ENCODE measurements at regions not wholly inside any gene's neighbourhood (a gene's known extent, or its start where the extent isn't known, plus 50 kb on each side); places are given as distances from the start of the nearest gene placed in this dataset.

- no peak for TF ChIP-seq CTCF (IDR thresholded peaks at IDR 0.05; ENCODE audit: insufficient read depth, low read length, poor library complexity, severe bottlenecking)
- Histone ChIP-seq H3K27me3 (ENCODE audit: control insufficient read depth, insufficient read depth, low read length) (no peaks in the 10 kb centered on the region), H3K36me3 (ENCODE audit: control insufficient read depth, insufficient read depth, low read length) (no peaks in the 10 kb centered on the region), H3K4me3 (ENCODE audit: low read depth, low read length) (no peak overlapping the region)
- DNase-seq (ENCODE audit: low read depth), result no peak
Measured at GRCh38 chr13:47000165-47000564, 103.3 kb upstream of the HTR2A start.

- H3K4me3 ChIP-seq (ENCODE audit: low read depth, low read length), result no peak overlapping the region
- H3K27me3 ChIP-seq (ENCODE audit: control insufficient read depth, insufficient read depth, low read length), result no peaks in the 10 kb centered on the region
- TF ChIP-seq CTCF (IDR thresholded peaks at IDR 0.05; ENCODE audit: insufficient read depth, low read length, poor library complexity, severe bottlenecking), result no peak
- DNase-seq (ENCODE audit: low read depth), result no peak
- H3K36me3 ChIP-seq (ENCODE audit: control insufficient read depth, insufficient read depth, low read length), result no peaks in the 10 kb centered on the region
Measured at GRCh38 chr13:46996316-46997030, 99.6 kb upstream of the HTR2A start.

GRCh38 chr13:46995874-46996273 is 99.0 kb upstream of the HTR2A start:
- DNase-seq (ENCODE audit: low read depth), result no peak
- no peaks in the 10 kb centered on the region for H3K27me3 ChIP-seq (ENCODE audit: control insufficient read depth, insufficient read depth, low read length)
- H3K4me3 ChIP-seq (ENCODE audit: low read depth, low read length), result no peak overlapping the region
- H3K36me3 ChIP-seq (ENCODE audit: control insufficient read depth, insufficient read depth, low read length), result no peaks in the 10 kb centered on the region
- no peak for TF ChIP-seq CTCF (IDR thresholded peaks at IDR 0.05; ENCODE audit: insufficient read depth, low read length, poor library complexity, severe bottlenecking)

GRCh38 chr13:46994492-46994891 is 97.6 kb upstream of the HTR2A start:
- TF ChIP-seq CTCF (IDR thresholded peaks at IDR 0.05; ENCODE audit: insufficient read depth, low read length, poor library complexity, severe bottlenecking), result no peak
- Histone ChIP-seq H3K4me3 (ENCODE audit: low read depth, low read length) (no peak overlapping the region), H3K36me3 (ENCODE audit: control insufficient read depth, insufficient read depth, low read length) (no peaks in the 10 kb centered on the region), H3K27me3 (ENCODE audit: control insufficient read depth, insufficient read depth, low read length) (no peaks in the 10 kb centered on the region)
- DNase-seq (ENCODE audit: low read depth), result no peak

GRCh38 chr13:46992383-46992952 is 95.6 kb upstream of the HTR2A start:
- no peaks in the 10 kb centered on the region for H3K27me3 ChIP-seq (ENCODE audit: control insufficient read depth, insufficient read depth, low read length)
- no peak overlapping the region for H3K4me3 ChIP-seq (ENCODE audit: low read depth, low read length)
- no peaks in the 10 kb centered on the region for H3K36me3 ChIP-seq (ENCODE audit: control insufficient read depth, insufficient read depth, low read length)
- no peak for DNase-seq (ENCODE audit: low read depth)
- TF ChIP-seq CTCF (IDR thresholded peaks at IDR 0.05; ENCODE audit: insufficient read depth, low read length, poor library complexity, severe bottlenecking), result peak; percentile 44

- no peak for DNase-seq (ENCODE audit: low read depth)
- no peak for TF ChIP-seq CTCF (IDR thresholded peaks at IDR 0.05; ENCODE audit: insufficient read depth, low read length, poor library complexity, severe bottlenecking)
- Histone ChIP-seq H3K36me3 (ENCODE audit: control insufficient read depth, insufficient read depth, low read length) (no peaks in the 10 kb centered on the region), H3K4me3 (ENCODE audit: low read depth, low read length) (no peak overlapping the region), H3K27me3 (ENCODE audit: control insufficient read depth, insufficient read depth, low read length) (no peaks in the 10 kb centered on the region)
Measured at GRCh38 chr13:46983881-46984280, 87.0 kb upstream of the HTR2A start.

Data from kidney epithelial cell (primary cell).